Hindlimb muscle (tissue), 1 donor: ENCODE measurements at regions not wholly inside any gene's neighbourhood (a gene's known extent, or its start where the extent isn't known, plus 50 kb on each side); places are given as distances from the start of the nearest gene placed in this dataset.
"Not testable (repeated sequence)": the region's sequence is repeated elsewhere in the genome, so short reads cannot be mapped to it uniquely, and the experiment has no call there.

Experiments
- DNase-seq: peaks from one replicate; pipeline ENCODE4 v3.0.0-alpha.2; 2013

DNA sequence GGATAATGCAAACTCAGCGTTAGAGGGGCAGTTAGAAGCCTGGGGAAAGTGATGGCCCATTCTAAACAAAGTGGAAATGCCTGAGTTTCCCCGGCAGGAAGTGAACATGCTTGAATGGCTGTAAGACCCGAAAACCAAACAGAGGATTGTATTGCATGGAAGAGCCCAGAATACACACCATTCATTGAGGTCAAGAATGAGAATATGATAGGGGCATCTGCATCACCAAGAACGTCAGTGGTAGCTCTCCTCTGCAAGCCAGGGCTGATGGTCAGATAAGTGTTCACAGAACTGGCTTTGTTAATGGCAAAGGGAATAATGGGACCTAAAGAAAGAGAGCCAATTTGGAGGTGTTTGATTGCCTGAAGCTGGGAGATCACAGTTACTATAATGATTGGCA, 663.4 kb downstream of the KHDRBS2 start:
- no peak for DNase-seq

DNA sequence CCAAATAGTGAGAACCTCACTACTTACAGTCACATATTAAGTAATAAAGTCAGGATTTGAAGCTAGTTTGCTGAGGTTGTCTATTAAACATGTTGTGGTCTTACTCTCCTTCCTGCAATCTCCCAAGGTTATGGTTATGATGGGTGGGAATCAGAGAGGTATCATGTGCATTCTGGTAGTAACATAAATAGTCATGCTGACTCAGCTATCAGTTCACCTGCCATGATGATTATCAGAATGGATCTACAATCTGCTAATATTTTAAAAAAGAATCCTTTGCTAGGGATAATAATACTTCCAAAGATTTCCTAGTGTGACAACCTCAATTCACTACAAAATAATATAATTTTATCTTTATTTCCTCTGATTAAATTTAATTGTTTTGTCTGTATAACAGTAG, 671.9 kb downstream of the KHDRBS2 start:
- no peak for DNase-seq

DNA sequence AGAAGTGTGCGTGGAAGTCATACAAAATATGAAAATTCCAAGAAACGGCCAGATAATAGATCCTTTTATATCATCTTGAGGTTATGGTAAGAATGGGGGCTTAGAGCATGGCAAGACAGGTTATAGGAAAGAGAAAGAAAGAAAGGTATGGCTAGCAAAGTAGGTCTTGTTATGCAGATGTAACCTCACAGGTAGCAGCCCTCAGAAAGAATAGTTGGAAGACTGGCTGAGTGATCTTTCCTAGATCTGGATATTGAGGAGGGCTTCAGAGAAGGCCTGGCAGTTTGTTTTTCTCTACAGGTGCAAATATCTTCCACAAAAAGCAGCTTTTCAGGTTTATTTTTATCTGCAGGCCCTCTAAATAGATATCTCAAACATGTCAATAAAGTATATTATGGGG, 679.5 kb downstream of the KHDRBS2 start:
- no peak for DNase-seq

DNA sequence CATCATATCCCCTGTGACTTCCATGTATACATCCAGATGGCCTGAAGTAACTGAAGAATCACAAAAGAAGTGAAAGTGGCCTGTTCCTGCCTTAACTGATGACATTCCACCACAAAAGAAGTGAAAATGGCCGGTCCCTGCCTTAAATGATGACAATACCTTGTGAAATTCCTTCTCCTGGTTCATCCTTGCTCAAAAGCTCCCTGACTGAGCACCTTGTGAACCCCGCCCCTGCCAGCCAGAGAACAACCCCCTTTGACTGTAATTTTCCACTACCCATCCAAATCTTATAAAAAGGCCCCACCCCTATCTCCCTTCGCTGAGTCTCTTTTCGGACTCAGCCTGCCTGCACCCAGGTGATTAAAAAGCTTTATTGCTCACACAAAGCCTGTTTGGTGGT, 680.2 kb downstream of the KHDRBS2 start:
- not testable (repeated sequence) for DNase-seq

DNA sequence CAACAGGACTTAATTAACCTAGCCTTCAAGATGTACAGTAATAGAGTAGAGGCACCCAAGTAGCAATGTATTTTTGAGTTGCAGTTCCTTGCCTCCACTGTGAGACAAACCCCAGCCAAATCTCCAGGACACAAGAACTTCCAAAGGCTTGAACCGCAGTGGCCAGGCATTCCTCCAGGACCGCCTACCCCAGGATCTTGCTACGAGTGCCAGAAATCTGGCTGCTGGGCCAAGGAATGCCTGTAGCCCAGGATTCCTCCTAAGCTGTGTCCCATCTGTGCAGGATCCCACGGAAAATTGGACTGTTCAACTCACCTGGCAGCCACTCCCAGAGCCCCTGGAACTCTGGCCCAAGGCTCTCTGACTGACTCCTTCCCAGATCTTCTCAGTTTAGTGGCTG, 683.9 kb downstream of the KHDRBS2 start:
- peak; percentile 8 for DNase-seq

DNA sequence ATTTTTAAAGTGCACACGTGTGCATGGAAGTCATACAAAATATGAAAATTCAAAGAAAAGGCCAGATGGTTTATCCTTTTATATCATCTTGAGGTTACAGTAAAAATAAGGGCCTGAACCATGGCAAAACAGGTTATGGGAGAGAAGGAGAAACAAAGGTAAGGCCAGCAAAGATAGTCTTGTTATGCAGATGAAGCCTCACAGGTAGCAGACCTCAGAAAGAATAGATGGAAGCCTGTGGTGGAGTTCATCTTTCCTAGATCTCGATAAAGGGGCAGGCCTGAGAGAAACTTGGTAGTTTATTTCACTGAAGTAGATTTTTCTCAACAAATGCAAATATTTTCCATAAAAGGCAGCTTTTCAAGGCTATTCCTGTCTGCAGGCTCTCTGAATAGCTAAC, 693.8 kb downstream of the KHDRBS2 start:
- DNase-seq = no peak

DNA sequence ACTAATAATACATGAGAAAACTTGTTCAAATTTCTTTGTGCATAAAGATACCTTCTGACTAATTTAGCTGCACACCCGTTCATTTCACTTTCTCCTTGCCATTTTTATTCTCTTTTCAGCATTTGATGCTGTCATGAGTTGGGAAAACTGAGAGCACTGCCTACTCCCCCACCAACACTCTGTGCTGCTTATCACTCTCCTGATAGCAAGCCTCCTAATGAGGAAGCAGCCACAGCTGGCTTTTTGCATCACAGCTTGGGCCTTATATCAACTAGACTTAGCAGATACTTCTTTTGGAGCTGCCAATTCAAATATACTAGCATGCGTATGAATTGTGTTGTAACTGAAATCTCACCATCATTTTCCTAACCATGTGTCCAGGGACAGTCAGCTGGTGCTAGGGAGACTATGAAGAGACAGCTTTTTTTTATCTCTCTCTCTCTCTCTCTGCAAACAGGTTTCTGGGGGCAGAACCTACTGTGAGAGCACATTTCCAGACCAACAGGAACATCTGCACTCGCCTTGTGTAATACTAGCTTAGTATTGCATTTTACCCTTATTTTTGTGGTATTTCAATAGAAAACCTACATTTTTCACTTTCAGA, 699.0 kb downstream of the KHDRBS2 start:
- no peak for DNase-seq

DNA sequence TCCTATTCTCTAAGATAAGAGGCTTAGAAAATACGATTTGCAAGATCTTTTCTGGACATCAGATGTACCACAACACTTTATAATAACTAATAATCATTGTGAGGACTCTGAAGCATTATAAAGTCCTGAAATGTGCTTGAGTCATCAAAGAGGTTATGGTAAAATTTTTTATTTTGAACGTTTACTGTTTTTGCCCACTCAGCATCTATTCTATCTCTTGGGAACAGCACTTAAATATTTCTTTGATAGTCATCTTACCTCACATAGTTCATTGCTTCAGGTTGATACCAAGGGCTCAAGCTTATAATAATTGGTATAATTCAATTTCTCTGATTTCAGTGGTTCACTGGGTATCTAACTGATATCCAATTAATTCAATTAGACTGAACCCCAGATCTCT, 700.5 kb downstream of the KHDRBS2 start:
- no peak for DNase-seq

DNA sequence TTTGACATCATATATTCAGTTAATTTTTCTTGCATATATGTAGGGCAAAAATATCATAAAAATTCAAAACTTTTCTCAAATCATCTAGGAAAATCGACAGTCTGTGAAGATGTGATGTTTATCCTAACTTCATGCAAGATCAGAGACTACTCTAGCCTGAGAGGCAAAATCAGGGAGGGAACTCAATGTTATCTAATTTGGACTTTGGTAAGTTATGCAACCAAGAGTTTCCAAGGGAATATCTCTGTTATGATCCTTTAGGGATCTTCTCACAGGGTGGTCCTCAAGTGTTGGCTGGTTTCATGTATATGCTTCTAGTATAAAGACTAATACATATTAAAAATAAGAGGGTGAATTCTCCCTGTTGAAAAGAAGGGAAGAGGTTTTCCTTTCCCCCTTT, 723.9 kb downstream of the KHDRBS2 start:
- DNase-seq = no peak

DNA sequence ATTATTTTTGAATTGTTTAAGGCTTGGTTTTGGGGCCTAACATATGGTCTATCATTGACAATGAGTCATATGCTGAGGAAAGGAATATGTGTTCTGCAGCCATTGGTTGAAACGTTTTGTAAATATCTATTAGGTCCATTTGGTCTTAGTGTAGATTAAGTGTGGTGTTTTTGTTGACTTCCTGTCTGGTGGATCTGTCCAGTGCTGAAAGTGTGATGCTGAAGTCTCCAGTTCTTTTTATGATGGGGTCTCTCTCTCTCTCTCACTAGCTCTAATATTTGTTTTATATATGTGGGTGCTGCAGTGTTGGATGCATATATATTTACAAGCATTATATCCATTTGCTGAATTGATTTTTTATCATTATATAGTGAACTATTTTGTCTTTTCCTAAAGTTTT, 727.2 kb downstream of the KHDRBS2 start:
- DNase-seq = no peak

DNA sequence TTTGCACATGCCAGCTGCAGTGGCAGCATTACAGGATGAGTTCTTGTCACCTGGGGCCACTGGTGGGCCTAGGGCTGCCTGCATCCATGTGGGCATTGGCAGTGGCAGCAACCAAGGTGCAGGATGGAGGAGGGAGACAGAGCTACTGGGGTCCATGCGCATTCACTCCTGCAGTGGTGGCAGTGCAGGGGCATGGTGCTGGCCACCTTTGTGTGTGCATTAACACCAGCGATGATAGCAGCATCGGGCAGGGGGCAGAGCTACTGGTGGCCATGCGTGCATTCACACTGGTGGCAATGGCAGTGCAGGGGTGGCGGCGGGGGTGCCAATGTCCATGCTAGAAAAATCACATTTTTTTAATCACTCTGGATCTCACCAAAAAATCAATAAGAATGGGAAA, 730.0 kb downstream of the KHDRBS2 start:
- no peak for DNase-seq

DNA sequence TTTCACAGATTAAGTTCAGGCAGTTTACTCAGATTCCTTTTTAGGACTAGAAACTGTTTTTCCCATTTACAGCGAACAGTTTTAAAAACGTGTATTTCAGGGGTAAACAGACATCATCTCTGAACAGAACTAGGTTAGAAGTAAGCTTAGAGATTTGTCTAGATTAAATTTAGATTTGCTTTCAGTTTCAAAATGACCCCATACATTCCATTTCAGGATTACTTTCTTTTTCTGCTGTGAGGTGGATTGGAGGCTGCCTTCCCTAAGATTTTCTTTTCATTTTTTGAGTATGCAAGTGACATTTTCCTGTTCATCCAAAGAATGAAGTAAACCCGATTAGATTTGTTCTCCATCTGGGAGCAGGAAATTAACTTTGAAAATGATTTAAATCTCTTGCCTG, 747.2 kb downstream of the KHDRBS2 start:
- DNase-seq = no peak

DNA sequence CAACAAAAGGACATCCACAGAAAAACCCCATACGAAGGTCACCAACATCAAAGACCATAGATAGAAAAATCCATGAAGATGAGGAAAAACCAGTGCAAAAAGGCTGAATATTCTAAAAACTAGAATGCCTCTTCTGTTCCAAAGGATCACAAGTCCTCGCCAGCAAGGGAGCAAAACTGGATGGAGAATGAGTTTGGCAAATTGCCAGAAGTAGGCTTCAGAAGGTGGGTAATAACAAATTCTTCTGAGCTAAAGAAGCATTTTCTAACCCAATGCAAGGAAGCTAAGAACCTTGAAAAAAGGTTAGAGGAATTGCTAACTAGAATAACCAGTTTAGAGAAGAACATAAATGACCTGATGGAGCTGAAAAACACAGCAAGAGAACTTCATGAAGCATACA, 753.3 kb downstream of the KHDRBS2 start:
- DNase-seq = not testable (repeated sequence)
